HepG2 (cell line): ENCODE measurements at regions not wholly inside any gene's neighbourhood (a gene's known extent, or its start where the extent isn't known, plus 50 kb on each side); places are given as distances from the start of the nearest gene placed in this dataset.

Experiments
- ATAC-seq: fragments of 200-7000 bp; cut with Tn5 transposase; 3 replicates; pipeline ENCODE4 v1.9.1; 2020; ENCODE audit warnings: mild to moderate bottlenecking, moderate library complexity
- BruUV-seq: library from RNA; stranded (reverse); fragments of 400-500 nt; replicated peaks from 2 replicates; lab custom pipeline; 2021; lab: Mats Ljungman, UMichigan
- CTCF ChIA-PET: fragments of 300-600 bp; formaldehyde crosslinking; extraction: SDS; loops from one replicate; lab custom pipeline; 2021; ENCODE audit warnings: low total read pairs, inconsistent platforms, low intra/inter-chr PET ratio; lab: Yijun Ruan, JAX
- POLR2A ChIA-PET: fragments of 350-600 bp; sonication (Branson Sonifier 250); formaldehyde crosslinking; loops from one replicate; lab custom pipeline; 2020; ENCODE audit warnings: antibody characterized with exemption, inconsistent platforms; lab: Yijun Ruan, JAX
- DNase-seq: peaks from one replicate; pipeline ENCODE4 v3.0.0-alpha.2; 2015; ENCODE audit warnings: low spot score
- FAIRE-seq: peaks from 3 replicates; lab custom pipeline; 2011; peaks lifted over from hg19 to GRCh38; lab: Jason Lieb, UNC
- H2AFZ ChIP-seq: one replicate; pipeline ENCODE4 v1.6.1; 2011; ENCODE audit warnings: low read length, inconsistent platforms
- H3K27ac ChIP-seq: fragments of 300-600 bp; 3 replicates; pipeline ENCODE4 v1.8.0; 2011; ENCODE audit warnings: mixed run types, mild to moderate bottlenecking, mixed read lengths, low read length, inconsistent platforms; ENCODE audit not compliant: insufficient read depth; ENCODE audit errors: extremely low read length
- H3K27me3 ChIP-seq, 2 experiments: fragments of 200-600 bp in 1 of 2; 2 replicates in 1 of 2; 3 replicates in 1 of 2; pipeline versions ENCODE4 v1.6.0 to v1.8.0; 2011; ENCODE audit warnings: low read length in 2 of 2, mild to moderate bottlenecking in 2 of 2, moderate library complexity in 2 of 2, inconsistent platforms in 1 of 2; ENCODE audit not compliant: insufficient read depth in 2 of 2, control insufficient read depth in 1 of 2
- H3K36me3 ChIP-seq, 2 experiments: fragments of 200-600 bp in 1 of 2; replicated peaks in 1 of 2; 2 replicates in 1 of 2; 3 replicates in 1 of 2; pipeline versions ENCODE4 v1.5.1 to v1.8.0; 2011; ENCODE audit warnings: low read length in 2 of 2, inconsistent platforms in 1 of 2; ENCODE audit not compliant: insufficient read depth in 2 of 2, control insufficient read depth in 1 of 2
- H3K4me1 ChIP-seq: 2 replicates; pipeline ENCODE4 v1.5.1; 2012; ENCODE audit warnings: low read length, inconsistent platforms; ENCODE audit not compliant: insufficient read depth
- H3K4me2 ChIP-seq: 2 replicates; pipeline ENCODE4 v1.6.0; 2011; ENCODE audit warnings: low read depth, low read length, inconsistent platforms
- H3K4me3 ChIP-seq, 3 experiments: fragments of 200-600 bp in 1 of 3; sonication (generic), shearing (Covaris generic) in 1 of 3; replicated peaks in 1 of 3; 2 replicates each; pipeline ENCODE4 v1.5.1; 2011 to 2016; ENCODE audit warnings: low read length in 3 of 3, inconsistent platforms in 2 of 3, low read depth in 2 of 3, mild to moderate bottlenecking in 2 of 3, control low read depth in 1 of 3, mixed read lengths in 1 of 3; ENCODE audit not compliant: insufficient read depth in 1 of 3
- H3K79me2 ChIP-seq: one replicate; pipeline ENCODE4 v1.6.1; 2011; ENCODE audit warnings: low read length, inconsistent platforms; ENCODE audit not compliant: insufficient read depth
- H3K9ac ChIP-seq: 2 replicates; pipeline ENCODE4 v1.6.0; 2011; ENCODE audit warnings: mild to moderate bottlenecking, low read depth, low read length, inconsistent platforms; ENCODE audit not compliant: insufficient read depth
- H3K9me3 ChIP-seq: 2 replicates; pipeline ENCODE4 v1.5.1; 2012; ENCODE audit warnings: mild to moderate bottlenecking, low read length
- H4K20me1 ChIP-seq: 2 replicates; pipeline ENCODE4 v1.6.0; 2011; ENCODE audit warnings: inconsistent platforms, mild to moderate bottlenecking, low read length, moderate library complexity; ENCODE audit not compliant: insufficient read depth
- FOXK1 ChIP-seq: sonication (generic); formaldehyde crosslinking; IDR thresholded peaks from 2 replicates; pipeline ENCODE4 v1.4.0; 2020; ENCODE audit warnings: low read depth, missing genetic modification reagents, borderline replicate concordance
- HIVEP1 ChIP-seq: sonication (generic); formaldehyde crosslinking; IDR thresholded peaks from 2 replicates; pipeline ENCODE4 v1.4.0; 2020; ENCODE audit warnings: mild to moderate bottlenecking, missing genetic modification reagents
- MAZ ChIP-seq, 2 experiments: sonication (generic) in 1 of 2; formaldehyde crosslinking in 1 of 2; IDR thresholded peaks; 2 replicates each; pipeline versions ENCODE4 v1.5.0 to v1.6.1; 2012 to 2020; ENCODE audit warnings: low read depth in 2 of 2, mild to moderate bottlenecking in 2 of 2, borderline replicate concordance in 1 of 2, improper control_type of control experiment in 1 of 2, low read length in 1 of 2, missing genetic modification reagents in 1 of 2, moderate library complexity in 1 of 2
- NFIB ChIP-seq: sonication (generic); formaldehyde crosslinking; IDR thresholded peaks from 2 replicates; pipeline ENCODE4 v1.9.0; 2021; ENCODE audit warnings: missing genetic modification reagents, mild to moderate bottlenecking, borderline replicate concordance
- TBX3 ChIP-seq: fragments of 450-650 bp; IDR thresholded peaks from 2 replicates; pipeline ENCODE4 v1.6.1; 2017; ENCODE audit warnings: antibody characterized with exemption, mild to moderate bottlenecking, inconsistent platforms, borderline replicate concordance
- YEATS4 ChIP-seq: sonication (generic); formaldehyde crosslinking; IDR thresholded peaks from 2 replicates; pipeline ENCODE4 v1.4.0; 2020; ENCODE audit warnings: missing genetic modification reagents, borderline replicate concordance
- ZBTB7B ChIP-seq: sonication (generic); formaldehyde crosslinking; IDR thresholded peaks from 2 replicates; pipeline ENCODE4 v1.4.0; 2020; ENCODE audit warnings: missing genetic modification reagents
- ZNF205 ChIP-seq: IDR thresholded peaks from 2 replicates; pipeline ENCODE4 v1.6.1; 2018; ENCODE audit warnings: missing biosample characterization, missing genetic modification reagents
- ZNF468 ChIP-seq: sonication (generic); formaldehyde crosslinking; IDR thresholded peaks from 2 replicates; pipeline ENCODE4 v1.8.0; 2022; ENCODE audit warnings: mild to moderate bottlenecking, moderate library complexity, missing genetic modification reagents
- ZNF552 ChIP-seq: sonication (generic); formaldehyde crosslinking; IDR thresholded peaks from 2 replicates; pipeline ENCODE4 v1.9.0; 2022; ENCODE audit warnings: missing genetic modification reagents, mild to moderate bottlenecking, borderline replicate concordance
- ZNF616 ChIP-seq: sonication (generic); formaldehyde crosslinking; IDR thresholded peaks from 2 replicates; pipeline ENCODE4 v1.5.0; 2020; ENCODE audit warnings: low read depth, mild to moderate bottlenecking, missing genetic modification reagents
- WGBS: methylation state at CpG from one replicate; pipeline ENCODE4 v1.1.6; 2017; ENCODE audit warnings: low lambda C conversion rate; 5-methylcytosine and 5-hydroxymethylcytosine counted together
- in situ Hi-C: cut with HindIII; loops from 2 replicates; pipeline ENCODE4 v1.10.0; 2017; ENCODE audit warnings: low pct_unique_long_range_greater_than_20kb; ENCODE audit not compliant: extremely low pct_ligation_motif_present
- intact Hi-C: fragments of 100-400 bp; cut with micrococcal nuclease; formaldehyde crosslinking; loops from one replicate; pipeline ENCODE4 v1.10.0; 2022; ENCODE audit not compliant: unreplicated experiment
- TF ChIP-seq, protein P1 (sequence below): sonication (generic); formaldehyde crosslinking; IDR thresholded peaks from 2 replicates; pipeline ENCODE4 v1.4.0; 2020; ENCODE audit warnings: low read depth, mild to moderate bottlenecking, missing genetic modification reagents
- TF ChIP-seq, protein P2 (sequence below): sonication (generic); formaldehyde crosslinking; IDR thresholded peaks from 2 replicates; pipeline ENCODE4 v1.4.0; 2020; ENCODE audit warnings: missing genetic modification reagents, borderline replicate concordance

DNA sequence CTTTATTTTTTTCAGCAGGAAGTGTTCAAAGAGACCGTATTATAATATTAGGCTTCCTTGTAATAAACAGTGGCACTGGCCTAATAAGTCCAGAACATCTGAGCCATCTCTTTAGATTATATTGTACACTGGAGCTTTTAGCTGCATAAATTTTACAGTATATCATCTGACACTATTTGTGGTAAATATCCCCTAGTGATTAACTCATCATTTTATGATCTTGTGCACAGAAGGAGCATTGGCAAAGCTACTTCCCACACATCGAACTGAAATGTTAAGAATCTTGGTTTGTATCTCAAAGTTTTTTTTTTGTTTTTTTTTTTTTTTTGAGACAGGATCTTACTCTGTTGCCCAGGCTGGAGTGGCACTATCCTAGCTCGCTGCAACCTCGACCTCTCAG lies 162.7 kb downstream of the HIPK3 start (continued):
- TF ChIP-seq FOXK1, result no peak
- no peak for TF ChIP-seq NFIB (CRISPR knock-in tag)

DNA sequence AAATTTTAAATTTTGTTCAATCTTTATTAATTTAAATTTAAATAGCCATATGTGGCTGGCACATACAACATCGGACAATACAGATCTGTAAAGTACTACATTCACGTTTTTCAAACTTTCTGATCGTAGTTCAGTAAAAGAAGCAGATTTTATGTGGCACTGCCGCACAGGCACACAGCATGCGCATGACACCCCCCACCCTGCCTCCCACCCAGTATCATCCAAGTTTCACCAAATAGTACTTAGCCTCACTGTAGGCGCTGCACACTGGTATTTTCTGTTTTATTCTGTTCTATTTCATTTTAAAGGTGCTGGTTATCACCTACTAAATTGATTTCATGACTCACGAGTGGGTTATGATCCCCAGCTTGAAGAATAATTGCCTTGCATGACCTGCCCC lies 159.9 kb downstream of the HIPK3 start:
- DNase-seq, result no peak
- FAIRE-seq, result no peak
- no peaks in the 10 kb centered on the region for H3K4me1 ChIP-seq
- 28% methylated on average over 7 of the region's 7 CpGs for WGBS
- POLR2A ChIA-PET, result no interaction called here
- no peaks in the 10 kb centered on the region for H3K9me3 ChIP-seq
- intact Hi-C loops, result no loop called here
- TF ChIP-seq ZNF616, result no peak
- no peak for TF ChIP-seq ZNF552 (CRISPR knock-in tag)
- TF ChIP-seq, protein P1, sequence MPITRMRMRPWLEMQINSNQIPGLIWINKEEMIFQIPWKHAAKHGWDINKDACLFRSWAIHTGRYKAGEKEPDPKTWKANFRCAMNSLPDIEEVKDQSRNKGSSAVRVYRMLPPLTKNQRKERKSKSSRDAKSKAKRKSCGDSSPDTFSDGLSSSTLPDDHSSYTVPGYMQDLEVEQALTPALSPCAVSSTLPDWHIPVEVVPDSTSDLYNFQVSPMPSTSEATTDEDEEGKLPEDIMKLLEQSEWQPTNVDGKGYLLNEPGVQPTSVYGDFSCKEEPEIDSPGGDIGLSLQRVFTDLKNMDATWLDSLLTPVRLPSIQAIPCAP (CRISPR knock-in tag), result no peak
- TF ChIP-seq YEATS4, result no peak
- no peak for TF ChIP-seq HIVEP1 (CRISPR knock-in tag)
- TF ChIP-seq ZNF205, result no peak
- TF ChIP-seq ZNF468, result no peak
- TF ChIP-seq ZBTB7B (CRISPR knock-in tag), result no peak
- TF ChIP-seq MAZ (IDR thresholded peaks at IDR 0.05; ENCODE audit: borderline replicate concordance, low read depth, low read length), result no peak
- TF ChIP-seq MAZ (CRISPR knock-in tag; IDR thresholded peaks at IDR 0.05; ENCODE audit: low read depth), result no peak
- TF ChIP-seq, protein P2, sequence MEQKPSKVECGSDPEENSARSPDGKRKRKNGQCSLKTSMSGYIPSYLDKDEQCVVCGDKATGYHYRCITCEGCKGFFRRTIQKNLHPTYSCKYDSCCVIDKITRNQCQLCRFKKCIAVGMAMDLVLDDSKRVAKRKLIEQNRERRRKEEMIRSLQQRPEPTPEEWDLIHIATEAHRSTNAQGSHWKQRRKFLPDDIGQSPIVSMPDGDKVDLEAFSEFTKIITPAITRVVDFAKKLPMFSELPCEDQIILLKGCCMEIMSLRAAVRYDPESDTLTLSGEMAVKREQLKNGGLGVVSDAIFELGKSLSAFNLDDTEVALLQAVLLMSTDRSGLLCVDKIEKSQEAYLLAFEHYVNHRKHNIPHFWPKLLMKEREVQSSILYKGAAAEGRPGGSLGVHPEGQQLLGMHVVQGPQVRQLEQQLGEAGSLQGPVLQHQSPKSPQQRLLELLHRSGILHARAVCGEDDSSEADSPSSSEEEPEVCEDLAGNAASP, result no peak
- TF ChIP-seq TBX3, result no peak
- TF ChIP-seq, all 625 proteins: peak for 0
- peaks cover 0 to 12% of the 10 kb centered on the region in 2 experiments; a peak in 1 of 5 replicates for H3K27me3 ChIP-seq
- H3K36me3 ChIP-seq, result no peaks in the 10 kb centered on the region
- no peaks in the 10 kb centered on the region for H4K20me1 ChIP-seq
- no peak overlapping the region for H3K4me2 ChIP-seq
- H3K79me2 ChIP-seq, result no peaks in the 10 kb centered on the region
- CTCF ChIA-PET, result no interaction called here
- no peak overlapping the region for H2AFZ ChIP-seq
- no peak overlapping the region for H3K27ac ChIP-seq
- H3K9ac ChIP-seq, result no peak overlapping the region
- in situ Hi-C loops, result no loop called here
- no peak for ATAC-seq
- no TSS peak for BruUV-seq
- H3K4me3 ChIP-seq, result no peak overlapping the region
